ENCODE measurements at regions not wholly inside any gene's neighbourhood (a gene's known extent, or its start where the extent isn't known, plus 50 kb on each side); places are given as distances from the start of the nearest gene placed in this dataset.

GRCh38 chr16:74094514-74094913 lies 202.1 kb upstream of the PSMD7 start:
- DNase-seq = no peak

GRCh38 chr16:74092336-74092735 lies 204.3 kb upstream of the PSMD7 start:
- no peak for DNase-seq

- DNase-seq = no peak
Observed at GRCh38 chr16:74090871-74091270, 205.7 kb upstream of the PSMD7 start.

DNA sequence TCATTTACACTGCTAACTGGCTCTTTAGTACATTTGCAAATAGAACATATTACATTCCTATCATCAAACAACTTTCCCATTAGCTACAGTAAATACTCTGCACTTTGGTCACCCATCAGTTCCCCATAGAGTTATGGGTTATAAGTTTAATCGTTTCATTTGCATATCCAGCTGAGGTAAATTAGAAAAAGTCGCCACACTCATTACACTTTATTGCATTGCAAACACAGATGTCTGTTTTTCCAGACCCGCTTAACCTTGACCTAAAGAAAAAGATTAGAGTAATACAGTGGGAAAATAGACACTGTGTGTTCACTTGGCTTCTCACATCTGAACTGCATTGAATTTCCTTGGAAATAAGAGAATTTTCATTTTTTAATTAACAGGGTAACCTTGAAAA lies 213.1 kb upstream of the PSMD7 start:
- no peak for DNase-seq

DNA sequence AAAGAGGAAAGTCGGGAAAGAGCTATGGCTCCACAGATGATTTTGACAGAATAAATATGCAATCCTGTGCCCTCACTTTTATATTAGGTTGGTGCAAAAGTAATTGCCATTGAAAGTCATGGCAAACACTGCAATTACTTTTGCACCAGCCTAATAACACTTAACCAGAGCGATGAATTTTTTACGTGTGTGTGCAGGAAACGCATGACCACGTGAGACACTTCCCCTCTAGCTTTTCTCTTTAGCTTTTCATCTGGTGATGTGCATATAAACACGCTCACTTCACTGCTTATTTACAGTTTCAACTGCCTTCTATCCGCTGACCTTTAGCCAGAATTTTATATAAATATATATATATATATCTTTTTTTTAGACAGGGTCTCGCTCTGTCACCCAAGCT lies 216.3 kb upstream of the PSMD7 start:
- DNase-seq = no peak

DNA sequence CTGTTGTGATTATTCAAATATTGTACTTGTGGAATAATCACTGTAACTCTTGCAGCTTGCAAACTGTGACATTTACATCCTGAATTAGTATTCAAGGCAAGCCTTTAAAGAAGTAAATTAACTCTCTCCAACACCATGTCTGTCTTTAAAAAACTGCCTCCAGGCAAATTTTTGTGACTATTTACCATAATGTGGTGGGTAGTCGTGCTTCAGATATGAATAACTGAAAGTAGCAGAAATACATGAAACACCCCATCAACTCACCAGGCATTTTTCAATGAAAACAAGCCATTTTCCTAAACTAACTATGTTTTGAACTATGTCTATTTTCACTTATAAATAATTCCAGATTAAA lies 217.4 kb upstream of the PSMD7 start:
- no peak for DNase-seq

GRCh38 chr16:74078511-74079231 lies 217.9 kb upstream of the PSMD7 start:
- DNase-seq = no peak

DNA sequence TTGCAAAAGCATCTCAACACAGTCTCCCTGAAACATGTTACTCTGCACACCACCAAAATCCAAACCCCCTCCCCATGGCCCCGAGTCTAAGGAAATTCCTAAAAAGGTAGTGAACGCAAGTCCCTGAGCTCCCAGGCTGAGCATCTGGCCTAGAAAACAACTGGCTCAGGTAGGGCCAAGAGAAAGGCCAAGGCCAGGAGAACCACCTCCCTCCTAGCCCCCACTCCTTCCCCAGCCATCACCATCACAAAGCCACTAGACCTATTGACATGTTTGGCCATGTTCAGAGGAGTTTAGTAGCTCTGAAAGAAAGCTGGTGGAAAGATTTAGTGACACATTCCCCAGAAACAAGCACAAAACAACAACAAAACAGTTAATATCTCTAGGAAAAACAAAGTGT lies 220.0 kb upstream of the PSMD7 start:
- DNase-seq = no peak

GRCh38 chr16:74075393-74075792 lies 221.2 kb upstream of the PSMD7 start:
- DNase-seq = no peak

GRCh38 chr16:74073456-74073855 lies 223.2 kb upstream of the PSMD7 start:
- DNase-seq = no peak

DNA sequence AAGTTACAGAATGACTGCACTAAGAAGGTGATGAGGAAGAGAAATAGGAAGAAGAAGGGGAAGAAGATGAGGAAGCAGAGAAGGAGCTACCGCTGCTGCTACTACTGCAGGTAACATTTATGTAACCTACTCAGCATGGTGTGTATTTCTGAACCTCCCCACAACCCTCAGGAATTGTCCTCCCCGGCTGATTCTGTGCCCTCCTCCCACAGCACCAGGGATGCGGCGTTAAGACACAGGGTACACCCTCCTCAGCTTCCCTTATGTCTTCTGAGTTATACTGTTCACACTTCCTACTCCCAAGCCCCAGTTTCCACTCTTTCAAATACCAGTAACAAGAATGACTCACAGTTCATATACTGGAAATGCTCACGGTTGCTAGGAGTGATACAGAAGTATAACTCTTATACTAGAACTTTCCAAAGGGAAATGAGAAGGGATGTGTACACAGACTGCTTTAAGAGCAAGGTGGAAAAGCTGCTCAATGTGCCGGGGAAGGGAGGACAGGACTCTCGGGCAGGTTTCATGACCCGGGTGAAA lies 224.5 kb upstream of the PSMD7 start:
- no peak for DNase-seq

DNA sequence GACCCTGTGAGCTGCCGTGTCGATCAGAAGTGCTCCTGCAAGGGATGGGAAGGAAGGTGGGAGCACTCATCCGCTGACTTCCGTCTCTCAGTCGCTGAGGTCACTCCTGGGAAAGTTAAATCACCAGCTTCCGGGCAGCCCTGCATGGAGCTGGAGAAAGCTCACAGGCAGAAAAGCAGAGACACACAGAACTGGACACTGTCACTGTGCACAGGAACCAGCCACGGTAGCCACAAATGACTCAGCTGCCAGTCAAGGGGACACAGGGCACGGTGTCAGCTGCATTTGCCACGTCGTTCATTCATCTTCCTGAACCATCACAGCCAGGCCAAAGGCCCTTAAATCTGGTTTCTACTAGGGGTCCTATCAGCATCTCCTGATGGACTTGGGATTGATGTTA lies 226.4 kb upstream of the PSMD7 start:
- no peak for DNase-seq

- DNase-seq = no peak
Observed at GRCh38 chr16:74064120-74064735, 232.4 kb upstream of the PSMD7 start.

DNA sequence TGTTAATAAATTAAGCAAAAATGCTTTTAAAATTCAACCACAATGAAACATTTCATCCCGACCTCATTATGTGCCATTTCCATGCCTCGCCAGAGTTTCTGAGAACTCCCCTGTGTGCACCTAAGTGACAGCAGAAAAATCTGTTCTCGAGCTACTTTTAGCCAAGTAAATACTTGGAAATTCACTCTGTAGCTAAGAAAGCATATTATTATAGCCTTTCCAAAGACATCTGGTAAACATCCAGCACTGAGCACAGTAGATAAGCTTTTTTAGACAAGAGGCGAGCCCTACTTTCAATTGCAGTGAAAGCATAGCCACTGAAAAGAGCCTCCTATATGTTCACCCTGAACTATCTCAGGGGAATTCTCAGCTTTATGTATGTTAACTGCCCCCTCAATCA lies 242.8 kb upstream of the PSMD7 start:
- DNase-seq = no peak

- DNase-seq = no peak
Observed at GRCh38 chr16:74053312-74053711, 243.3 kb upstream of the PSMD7 start.

GRCh38 chr16:74052016-74052415 lies 244.6 kb upstream of the PSMD7 start:
- no peak for DNase-seq

DNA sequence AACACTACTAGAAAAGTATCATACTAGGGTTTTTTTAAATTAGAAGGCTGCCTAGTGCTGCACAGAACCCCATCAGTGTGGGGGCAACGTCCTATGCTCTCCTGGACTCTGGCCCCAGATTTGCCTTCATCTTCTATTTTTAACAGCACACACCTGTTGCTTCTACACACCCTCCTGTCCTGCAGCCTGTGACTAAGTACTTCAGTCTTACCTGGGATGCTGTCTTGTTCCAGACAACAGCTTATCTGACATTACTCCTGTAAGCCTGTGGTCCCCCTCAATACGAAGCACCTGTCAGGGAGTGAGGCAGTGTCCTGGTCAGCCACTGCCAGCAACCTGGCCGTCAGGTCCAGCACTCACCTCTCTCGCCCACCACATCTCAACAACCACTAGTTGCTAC lies 247.6 kb upstream of the PSMD7 start:
- DNase-seq = no peak

DNA sequence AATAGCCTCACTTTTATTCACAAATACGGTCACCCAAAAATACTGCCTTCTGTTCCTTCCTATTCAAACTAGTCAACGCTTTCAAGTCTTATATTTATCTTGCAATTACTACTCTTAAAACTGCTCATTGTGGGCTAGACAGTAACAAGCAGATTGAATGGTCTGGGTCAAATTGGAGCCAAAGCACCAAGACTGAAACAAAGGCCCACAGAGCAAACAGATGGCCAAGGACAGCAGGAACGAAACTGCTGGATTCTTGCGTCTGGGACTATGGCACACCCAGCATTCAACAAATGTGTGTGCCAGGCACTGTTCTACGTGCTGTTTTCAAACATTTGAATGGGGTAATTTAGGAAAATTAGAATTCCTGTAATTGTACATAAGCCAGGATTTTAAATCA lies 250.1 kb upstream of the PSMD7 start:
- no peak for DNase-seq

DNA sequence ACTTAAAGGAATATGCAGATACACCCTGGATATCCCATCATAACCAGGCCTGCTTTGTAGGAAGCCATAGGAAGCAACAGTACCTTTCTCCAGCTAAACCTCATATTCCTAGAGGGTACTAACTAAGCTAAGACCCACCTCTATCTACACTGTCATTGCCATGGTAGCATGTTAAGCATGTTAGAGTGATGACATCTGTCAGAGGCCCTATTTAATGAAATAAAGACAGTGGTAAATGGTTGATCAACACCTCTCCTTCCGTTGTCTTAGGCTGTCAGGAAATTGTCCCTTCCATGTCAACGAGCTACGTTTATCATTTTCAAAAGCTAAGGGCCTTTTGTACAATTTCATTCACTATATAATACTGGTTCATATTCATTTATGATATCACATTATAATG lies 251.1 kb upstream of the PSMD7 start:
- DNase-seq = no peak

GRCh38 chr16:74035816-74036215 lies 260.8 kb upstream of the PSMD7 start:
- DNase-seq = no peak

DNA sequence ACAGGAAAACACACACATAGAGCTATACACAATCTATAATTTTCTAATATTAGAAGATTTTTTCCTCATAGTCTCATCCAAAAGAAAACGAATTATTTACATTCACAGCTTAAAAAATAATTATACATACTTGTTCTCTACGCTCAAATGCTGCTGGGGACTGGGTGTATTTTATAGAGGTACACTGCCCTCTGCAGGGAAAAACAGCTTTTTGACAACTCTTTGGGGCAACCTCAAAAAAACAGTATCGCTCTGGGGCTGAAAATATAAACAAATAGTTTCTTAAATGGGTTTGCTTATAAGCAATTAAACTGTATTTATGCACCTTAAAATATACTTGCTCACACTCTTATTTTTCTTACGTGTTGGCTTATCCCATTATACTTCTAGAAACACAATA lies 261.8 kb upstream of the PSMD7 start:
- DNase-seq = no peak

GRCh38 chr16:74034200-74034599 lies 262.4 kb upstream of the PSMD7 start:
- no peak for DNase-seq

DNA sequence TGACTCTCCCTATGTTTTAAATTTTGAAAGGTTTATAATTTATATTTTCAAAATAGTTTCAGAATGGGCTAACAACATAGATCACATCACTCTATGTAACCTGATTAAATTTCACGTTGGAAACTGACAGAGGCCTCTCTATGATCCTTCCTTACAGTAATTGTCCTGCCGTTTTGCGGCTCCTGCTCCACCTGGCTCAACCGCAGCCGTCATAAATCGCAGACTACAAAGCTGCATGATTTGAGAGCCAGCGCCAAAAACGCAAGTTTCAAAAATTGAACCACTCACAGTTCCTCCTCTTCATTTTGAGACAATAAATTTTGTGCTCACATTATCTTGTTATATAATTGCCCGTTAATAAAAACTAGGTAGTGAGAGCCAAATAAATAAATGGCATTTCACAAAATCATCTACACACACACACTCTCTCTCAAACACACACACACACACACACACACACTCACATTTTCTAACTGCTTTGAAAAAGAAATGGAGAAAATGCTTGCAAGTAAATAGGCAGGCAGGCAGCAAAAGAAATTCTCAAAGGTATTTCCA lies 263.1 kb upstream of the PSMD7 start:
- DNase-seq = no peak

GRCh38 chr16:74031551-74031950 lies 265.1 kb upstream of the PSMD7 start:
- no peak for DNase-seq
